ENCODE measurements at regions not wholly inside any gene's neighbourhood (a gene's known extent, or its start where the extent isn't known, plus 50 kb on each side); places are given as distances from the start of the nearest gene placed in this dataset.
A peak's percentile ranks its signal among the peaks of the same experiment; 100 is the strongest.

DNA sequence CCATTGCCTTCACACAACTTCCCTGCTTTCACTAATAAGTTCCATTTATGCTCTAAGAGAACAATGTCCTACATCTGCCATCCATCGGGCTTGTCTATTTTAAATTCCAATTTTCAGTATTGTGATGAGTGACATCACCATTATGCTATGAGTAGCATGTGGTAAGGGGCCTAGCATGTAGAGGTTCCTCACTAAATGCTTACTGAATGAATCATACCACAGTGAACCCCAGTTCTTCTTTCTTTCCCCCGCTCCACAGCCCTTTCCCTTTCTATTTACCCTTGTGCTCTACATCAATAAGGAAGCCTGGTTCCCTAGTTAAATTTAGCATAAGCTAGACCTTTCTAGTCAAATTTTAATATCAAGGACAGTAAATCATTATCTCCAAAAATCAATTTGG is 195.0 kb upstream of the RGS18 start:
- intact Hi-C loops (cut with DNase I) = no loop called here
- no peak for DNase-seq (ENCODE audit: low spot score)

DNA sequence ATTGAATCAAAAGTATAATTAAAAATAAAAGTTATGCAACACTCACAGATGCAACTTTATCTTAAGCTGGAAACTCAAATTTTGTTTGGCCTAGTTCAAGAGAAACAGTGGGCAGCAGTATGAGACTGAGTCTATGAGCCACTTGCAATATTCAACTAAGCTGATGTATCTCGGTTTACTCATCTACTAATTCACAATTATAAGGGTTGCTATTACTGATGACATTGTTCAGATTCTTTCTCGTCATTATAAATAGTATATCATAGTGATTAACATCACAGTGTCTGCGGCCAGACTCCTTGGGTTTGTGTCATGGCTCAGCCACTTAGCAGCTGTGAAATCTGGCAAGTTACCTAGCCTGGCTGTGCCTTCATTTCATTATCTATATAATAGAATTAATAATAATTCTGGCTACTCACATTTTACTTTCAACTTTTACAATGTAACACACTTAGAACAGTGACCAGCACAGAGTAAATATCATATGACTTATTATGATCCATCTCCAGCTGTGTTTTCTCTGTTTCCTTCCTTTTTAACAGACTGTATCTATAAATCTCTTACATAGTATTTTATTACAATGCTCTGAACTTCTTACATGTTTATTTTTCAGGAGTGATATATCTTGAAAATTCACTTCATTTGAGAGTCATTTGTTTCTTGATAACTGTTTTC is 194.3 kb upstream of the RGS18 start:
- no peak for DNase-seq (ENCODE audit: low spot score)
- intact Hi-C loops (cut with DNase I) = no loop called here

DNA sequence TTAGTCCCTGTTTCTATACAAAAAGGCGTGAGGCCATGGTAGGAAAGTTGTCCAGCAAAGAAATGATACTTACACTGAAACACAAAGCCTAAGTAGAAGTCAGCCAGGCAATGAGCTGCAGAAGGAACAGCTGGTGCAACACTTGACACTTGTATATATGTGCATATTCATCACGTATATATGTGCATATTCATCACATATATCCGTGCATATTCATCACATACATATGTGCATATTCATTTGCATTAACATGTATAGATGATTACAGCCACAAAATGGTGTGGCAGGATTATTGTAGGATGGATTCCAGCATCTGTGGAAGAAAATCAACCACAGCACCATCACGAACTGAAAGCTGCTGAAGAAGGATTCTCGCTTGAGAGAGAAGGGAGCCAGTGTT is 189.0 kb upstream of the RGS18 start:
- intact Hi-C loops (cut with DNase I) = no loop called here

DNA sequence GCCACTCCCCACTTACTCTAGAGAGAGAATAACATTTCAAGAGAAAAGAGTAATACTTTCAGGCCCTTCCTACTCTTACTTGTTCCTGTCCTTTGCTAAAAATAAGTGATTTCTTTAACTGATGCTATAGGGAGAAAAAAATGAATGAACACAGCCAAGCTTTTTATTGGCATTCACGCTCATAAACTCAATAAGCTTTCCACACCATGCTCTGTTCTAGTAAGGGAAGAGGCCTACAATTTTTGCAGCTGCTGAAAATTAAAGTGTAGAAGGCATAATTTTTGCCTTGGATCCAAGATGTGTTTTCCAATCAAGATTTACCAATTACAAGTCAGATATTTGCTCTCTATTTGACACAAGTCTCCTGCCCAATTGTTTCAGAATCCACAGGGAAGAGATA is 188.1 kb upstream of the RGS18 start:
- DNase-seq (ENCODE audit: low spot score) = no peak
- intact Hi-C loops (cut with DNase I) = no loop called here

More for the DNA sequence above, 189.0 kb upstream of the RGS18 start:
- DNase-seq (ENCODE audit: low spot score) = no peak

DNA sequence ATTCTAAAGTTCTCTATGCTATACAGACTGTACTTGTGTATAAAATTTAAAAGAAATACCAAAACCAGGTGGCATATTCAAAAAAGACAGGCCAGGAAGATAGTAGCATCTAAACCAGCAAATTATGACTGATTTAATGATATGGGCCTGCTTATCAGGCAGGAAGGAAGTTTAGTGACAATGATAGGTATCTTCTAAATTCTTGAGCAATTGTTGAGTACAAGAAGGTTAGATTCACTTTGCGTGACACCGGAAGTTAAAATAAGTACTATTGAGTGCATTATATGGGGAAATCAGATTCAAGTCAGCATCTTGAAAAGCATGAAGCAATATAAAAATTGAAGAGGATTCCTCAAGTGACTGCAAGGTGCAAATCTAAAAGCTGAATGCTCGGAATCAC is 186.8 kb upstream of the RGS18 start:
- intact Hi-C loops (cut with DNase I) = no loop called here
- no peak for DNase-seq (ENCODE audit: low spot score)

DNA sequence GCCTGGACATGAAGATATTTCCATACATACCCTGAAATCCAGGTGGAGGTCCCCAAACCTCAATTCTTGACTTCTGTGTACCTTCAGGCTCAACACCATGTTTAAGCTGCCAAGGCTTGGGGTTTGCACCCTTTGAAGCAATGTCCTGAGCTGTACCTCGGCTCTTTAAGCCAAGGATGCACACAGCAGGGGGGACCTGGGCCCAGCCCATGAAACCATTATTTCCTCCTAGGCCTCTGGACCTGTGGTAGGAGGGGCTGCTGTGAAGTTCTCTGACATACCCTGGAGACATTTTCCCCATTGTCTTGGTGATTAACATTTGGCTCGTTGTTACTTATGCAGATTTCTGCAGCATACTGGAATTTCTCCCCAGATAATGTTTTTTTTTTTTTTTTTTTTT is 184.3 kb upstream of the RGS18 start:
- DNase-seq (ENCODE audit: low spot score) = no peak
- intact Hi-C loops (cut with DNase I) = no loop called here

DNA sequence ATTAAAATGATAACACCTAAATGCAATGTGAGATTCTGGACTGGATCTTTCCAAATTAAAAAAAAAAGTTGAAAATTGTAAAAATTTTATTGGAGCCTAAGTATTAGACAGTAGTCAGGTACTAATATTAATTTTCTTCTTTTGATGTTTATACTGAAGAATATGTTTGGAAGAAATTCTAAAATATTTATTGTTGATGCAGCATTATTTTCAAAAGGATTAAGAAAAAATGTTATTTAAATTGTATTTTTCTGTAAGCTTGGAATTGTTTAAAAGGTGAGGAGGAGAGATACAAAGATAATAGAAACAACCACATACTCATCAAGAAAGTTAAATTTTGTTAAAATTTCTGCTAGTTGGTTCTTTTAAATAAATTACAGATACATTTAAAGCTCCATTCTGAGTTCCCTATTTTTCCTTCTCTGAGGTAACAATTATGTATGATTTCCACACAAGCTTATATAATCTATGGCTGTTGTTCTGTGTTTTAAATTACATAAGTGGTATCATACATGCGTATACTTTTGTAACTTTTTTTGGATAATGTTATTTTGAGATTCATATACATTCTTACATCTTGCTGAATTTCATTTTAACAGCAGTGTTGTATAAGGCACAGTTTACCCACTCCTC is 180.3 kb upstream of the RGS18 start:
- DNase-seq (ENCODE audit: low spot score) = no peak
- intact Hi-C loops (cut with DNase I) = no loop called here

DNA sequence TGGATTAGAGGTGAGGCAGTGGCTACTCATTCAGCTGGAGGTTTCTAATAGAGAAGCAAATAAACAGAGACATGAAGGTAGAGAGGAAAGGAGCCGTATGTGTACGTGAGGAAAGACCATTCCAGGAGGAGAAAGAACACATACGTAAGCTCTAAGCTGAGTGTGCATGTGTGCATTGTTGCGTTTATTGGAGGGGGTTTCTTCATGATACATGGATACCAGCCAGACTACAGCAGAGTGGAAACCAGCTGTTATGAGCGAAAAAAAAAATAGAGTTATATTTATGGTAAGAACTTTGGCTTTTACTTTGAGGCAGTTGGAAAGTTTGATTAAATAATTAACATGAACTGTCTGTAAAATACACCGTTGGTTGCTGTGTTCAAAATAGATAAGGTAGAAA is 173.4 kb upstream of the RGS18 start:
- no peak for DNase-seq (ENCODE audit: low spot score)
- intact Hi-C loops (cut with DNase I) = no loop called here

DNA sequence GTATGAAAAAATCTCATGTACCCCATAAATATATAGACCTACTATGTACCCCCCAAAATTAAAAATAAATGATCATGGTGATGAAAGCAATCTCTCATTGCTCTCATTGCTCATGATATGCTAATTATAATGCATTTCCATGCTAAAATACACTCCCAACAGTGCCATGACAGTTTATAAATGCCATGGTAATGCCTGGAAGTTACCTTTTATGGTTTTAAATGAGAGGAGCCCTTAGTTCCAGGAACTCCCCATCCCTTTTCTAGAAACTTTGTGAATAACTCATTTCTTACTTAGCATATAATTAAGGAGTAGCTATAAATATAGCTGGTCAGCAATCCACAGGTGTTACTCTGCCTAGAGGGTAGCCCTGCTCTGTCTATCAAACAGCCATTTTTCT is 166.1 kb upstream of the RGS18 start:
- DNase-seq (ENCODE audit: low spot score) = no peak
- intact Hi-C loops (cut with DNase I) = no loop called here

DNA sequence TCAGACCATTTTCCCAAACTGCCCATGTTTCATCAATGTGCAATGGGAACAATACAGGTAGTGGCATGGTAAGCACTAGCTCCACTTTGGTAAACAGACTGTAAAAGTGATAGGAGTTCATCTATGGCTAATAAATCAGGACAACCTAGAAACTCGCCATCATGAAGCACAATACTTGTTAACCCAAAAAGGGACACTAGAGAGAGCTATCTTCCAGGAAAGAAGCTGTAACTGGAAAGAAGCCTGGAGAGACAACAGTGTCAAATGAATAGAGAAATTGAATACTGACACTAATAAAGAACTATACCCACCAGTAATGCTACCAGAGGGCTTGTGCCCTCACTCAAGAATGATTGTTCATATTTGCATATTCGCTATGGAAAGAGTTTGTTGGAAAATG is 164.7 kb upstream of the RGS18 start:
- no peak for DNase-seq (ENCODE audit: low spot score)
- intact Hi-C loops (cut with DNase I) = no loop called here

DNA sequence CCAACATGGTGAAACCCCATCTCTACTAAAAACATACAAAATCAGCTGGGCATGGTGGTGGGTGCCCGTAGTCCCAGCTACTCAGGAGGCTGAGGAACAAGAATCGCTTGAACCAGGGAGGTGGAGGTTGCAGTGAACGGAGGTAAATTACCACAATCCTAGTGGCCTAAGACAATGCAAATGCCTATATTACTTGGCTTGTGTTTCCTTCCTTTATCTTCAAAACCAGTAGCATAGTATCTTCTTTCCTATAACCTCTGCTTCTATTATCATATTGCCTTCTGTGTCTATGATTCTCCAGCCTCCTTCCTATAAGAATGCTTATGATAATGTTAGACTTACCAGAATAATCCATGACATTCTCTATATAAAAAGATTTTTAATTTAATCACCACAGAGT is 156.2 kb upstream of the RGS18 start:
- no peak for DNase-seq (ENCODE audit: low spot score)
- intact Hi-C loops (cut with DNase I) = no loop called here

DNA sequence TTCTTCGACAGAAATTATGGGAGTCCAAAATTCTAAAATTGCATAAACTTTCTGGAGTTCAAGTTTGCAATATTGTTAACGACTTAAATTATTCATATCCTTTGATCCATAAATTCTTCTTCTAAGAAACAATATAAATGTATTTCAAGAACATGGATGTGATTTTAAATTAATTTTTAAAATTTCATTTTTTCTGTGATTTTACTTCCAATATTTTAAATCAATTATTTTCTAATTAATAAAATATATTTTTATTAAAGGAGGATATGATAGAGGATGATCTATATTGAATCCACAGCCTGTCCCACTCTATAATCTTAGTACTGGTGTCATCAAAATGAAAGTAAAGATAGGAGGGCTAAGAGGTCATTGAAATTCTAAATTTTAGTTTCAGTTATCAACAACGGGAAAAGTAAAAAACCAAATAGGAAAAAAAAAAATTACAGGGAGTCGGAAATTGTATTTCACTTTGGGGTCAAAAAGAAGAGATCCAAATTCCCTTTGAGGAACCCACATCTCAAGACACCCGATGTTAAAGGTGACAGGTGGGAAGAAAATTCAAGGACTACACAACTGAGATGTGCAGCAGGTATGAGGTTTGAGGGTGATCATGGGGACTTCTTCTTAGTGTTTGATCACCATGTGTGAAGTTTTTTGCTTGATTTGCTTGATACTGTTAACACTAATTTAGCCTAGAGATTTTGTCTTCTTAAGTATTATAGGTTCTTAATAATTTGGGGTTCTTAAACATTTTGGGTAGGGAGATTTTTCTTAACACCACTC is 154.8 kb upstream of the RGS18 start:
- intact Hi-C loops (cut with DNase I) = no loop called here
- no peak for DNase-seq (ENCODE audit: low spot score)

DNA sequence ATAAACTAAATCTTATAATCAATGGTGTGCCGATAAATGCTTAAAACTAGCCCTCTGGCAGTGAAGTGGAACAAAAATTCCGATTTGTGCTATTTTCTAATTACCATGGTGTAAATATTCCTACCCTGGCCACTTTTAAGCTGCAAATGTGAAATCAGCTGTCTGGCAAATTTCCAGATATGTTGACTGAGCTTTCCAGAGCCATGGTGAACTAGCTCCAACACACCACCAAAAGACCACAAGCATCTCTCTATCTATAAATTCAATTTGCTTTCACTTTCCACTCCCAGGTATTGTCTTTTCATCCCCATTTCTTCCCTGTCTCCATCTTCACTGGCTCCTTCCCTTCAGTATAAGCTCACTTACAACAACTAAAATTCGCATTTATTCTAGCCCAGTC is 152.3 kb upstream of the RGS18 start:
- intact Hi-C loops (cut with DNase I) = no loop called here

DNA sequence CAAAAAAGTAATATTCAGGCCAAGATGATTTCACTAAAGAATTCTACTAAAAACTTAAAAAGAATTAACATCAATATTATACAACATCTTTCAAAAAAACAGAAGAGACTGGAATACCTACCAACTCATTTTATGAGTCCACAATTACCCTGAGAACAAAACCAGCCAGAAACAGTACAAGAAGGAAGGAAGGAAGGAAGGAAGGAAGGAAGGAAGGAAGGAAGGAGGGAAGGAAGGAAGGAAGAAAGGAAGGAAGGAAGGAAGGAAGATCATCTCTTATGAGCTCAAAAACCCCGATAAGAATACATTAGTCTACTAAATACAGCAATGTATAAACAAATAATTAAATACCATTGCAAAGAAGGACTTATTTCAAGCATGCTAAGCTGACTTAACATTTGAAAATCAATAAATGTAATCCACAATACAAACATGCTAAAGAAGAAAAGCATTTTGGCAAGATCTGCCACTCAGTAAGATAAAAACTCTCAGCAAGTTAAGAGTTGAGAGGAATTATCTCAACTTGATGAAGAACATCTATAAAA is 149.9 kb upstream of the RGS18 start:
- intact Hi-C loops (cut with DNase I) = no loop called here

More for the DNA sequence above, 152.3 kb upstream of the RGS18 start:
- DNase-seq (ENCODE audit: low spot score) = no peak

DNA sequence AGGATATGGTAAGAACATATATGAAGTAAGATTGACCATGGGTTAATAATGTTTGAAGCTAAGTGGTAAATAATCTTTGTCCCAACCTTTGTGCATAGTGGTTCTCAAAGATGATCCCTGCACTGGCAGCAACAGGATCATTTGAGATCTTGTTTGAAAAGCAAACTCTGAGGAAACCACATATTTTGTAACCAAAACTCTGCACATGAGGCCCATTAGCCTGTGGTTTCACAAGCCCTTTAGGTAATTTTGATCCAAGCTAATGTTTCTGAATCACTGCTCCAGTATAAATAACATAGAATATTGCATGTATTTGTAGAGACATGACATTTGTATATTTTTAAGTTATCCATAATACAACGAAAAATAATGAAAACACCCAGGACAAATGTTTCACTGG is 147.9 kb upstream of the RGS18 start:
- intact Hi-C loops (cut with DNase I) = no loop called here
- no peak for DNase-seq (ENCODE audit: low spot score)

More for the DNA sequence above, 149.9 kb upstream of the RGS18 start:
- no peak for DNase-seq (ENCODE audit: low spot score)

DNA sequence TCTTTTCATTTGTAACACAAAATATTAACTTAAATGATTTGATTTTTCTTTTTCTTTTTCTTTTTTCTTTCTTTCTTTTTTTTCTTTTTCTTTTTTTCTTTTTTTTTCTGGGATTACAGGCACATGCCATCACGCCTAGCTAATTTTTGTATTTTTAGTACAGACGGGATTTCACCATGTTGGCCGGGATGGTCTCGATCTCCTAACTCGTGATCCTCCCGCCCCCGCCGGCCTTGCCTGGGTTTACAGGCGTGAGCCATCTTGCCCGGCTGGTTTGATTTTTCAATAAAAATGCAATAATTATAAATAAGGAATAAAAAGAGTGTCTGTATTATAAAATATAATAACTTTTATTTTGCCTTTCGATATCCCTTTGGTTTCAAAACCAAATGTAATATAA is 146.7 kb upstream of the RGS18 start:
- DNase-seq (ENCODE audit: low spot score) = peak; percentile 57
- intact Hi-C loops (cut with DNase I) = no loop called here

DNA sequence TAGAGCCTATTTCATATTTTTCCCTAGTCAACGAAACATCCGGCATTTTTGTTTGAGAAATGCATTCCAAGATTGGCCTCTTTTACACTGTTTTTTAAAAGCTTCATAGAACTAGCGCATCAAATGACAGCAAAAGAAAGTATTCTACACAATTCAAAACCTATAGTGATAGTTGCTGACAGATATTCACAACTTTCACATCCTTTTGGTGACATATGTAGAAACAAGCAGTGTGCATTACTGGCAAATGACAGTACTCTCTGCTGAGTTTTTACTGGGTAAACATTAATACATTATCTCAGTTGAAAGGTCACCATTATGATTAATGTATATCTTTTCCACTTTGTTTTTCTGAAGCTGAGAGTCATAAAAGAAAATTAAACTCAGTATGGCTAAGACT is 135.4 kb upstream of the RGS18 start:
- no peak for DNase-seq (ENCODE audit: low spot score)
- intact Hi-C loops (cut with DNase I) = no loop called here

DNA sequence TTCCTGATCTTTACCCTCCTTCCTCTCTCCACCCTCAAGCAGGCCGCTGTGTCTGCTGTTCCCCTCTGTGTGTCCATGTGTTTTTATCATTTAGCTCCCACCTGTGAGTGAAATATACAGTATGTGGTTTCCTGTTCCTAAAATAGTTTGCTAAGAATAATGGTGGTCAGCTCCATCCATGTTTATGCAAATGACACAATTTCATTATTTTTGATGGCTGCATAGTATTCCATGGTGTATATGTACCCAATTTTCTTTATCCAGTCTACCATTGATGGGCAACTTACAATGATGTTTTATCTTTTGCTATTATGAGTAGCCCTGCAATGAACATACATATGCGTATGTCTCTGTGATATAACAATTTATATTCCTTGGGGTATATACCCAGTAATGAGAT is 133.4 kb upstream of the RGS18 start:
- no peak for DNase-seq (ENCODE audit: low spot score)
- intact Hi-C loops (cut with DNase I) = no loop called here

DNA sequence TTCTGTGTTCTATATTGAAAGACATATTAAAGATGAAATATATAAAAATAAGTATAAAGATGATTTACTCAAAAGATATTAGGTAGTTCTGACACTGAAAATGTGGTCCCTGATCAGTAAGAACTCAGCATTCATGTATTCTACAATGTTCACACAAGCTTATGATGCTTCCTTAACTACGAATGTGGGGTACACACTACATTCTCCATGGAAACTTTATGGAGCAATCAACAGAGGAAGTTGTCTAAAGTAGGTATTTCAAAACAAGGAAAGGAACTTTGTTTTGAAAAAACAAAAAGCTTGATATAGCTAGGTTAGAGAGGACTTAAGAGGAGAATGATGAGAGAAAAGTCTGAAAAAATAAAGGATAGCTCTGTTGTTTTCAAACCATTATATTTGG is 119.7 kb upstream of the RGS18 start:
- intact Hi-C loops (cut with DNase I) = no loop called here
- no peak for DNase-seq (ENCODE audit: low spot score)

DNA sequence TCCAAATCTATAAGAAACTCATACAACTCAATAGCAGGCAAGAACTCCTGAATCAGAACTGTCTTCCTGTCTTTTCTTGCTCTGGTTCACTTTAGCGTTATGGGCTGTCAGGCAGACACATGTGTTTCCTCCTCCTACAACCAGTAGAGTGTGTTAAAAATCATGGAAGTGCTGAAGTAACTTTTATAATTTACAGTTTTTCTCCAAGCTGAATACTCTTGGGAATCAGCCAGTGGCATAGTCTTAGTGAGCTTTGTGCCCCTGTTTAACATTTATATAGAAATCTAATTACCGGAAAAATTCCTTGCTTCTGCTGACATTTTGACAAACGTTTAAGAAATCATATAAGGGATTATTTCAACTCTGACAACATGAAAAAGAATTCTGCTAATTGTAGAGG is 113.1 kb upstream of the RGS18 start:
- intact Hi-C loops (cut with DNase I) = no loop called here

More for the DNA sequence above, 113.1 kb upstream of the RGS18 start:
- DNase-seq (ENCODE audit: low spot score) = no peak

Measured in posterior vena cava (tissue), 2 donors.